Astrocyte (in vitro differentiated cells and primary cell): ENCODE measurements at regions not wholly inside any gene's neighbourhood (a gene's known extent, or its start where the extent isn't known, plus 50 kb on each side); places are given as distances from the start of the nearest gene placed in this dataset.

Experiments used
- DNase-seq: peaks from one replicate; pipeline ENCODE4 v3.0.0-alpha.2; 2010; ENCODE audit warnings: low read depth
- FAIRE-seq: peaks from 2 replicates; lab custom pipeline; 2011; peaks lifted over from hg19 to GRCh38; lab: Jason Lieb, UNC
- H2AFZ ChIP-seq: 2 replicates; pipeline ENCODE4 v1.6.0; 2012; ENCODE audit warnings: low read depth, low read length, inconsistent platforms
- H3K27ac ChIP-seq: 2 replicates; pipeline ENCODE4 v1.5.1; 2011; ENCODE audit warnings: low read depth, low read length, inconsistent platforms
- H3K27me3 ChIP-seq: 2 replicates; pipeline ENCODE4 v1.6.0; 2011; ENCODE audit warnings: low read length, inconsistent platforms; ENCODE audit not compliant: insufficient read depth
- H3K36me3 ChIP-seq: 2 replicates; pipeline ENCODE4 v1.5.1; 2011; ENCODE audit warnings: low read length, inconsistent platforms; ENCODE audit not compliant: insufficient read depth
- H3K4me1 ChIP-seq: 2 replicates; pipeline ENCODE4 v1.5.1; 2011; ENCODE audit warnings: low read length, inconsistent platforms; ENCODE audit not compliant: insufficient read depth
- H3K4me2 ChIP-seq: 2 replicates; pipeline ENCODE4 v1.6.0; 2012; ENCODE audit warnings: low read length, inconsistent platforms
- H3K4me3 ChIP-seq: 2 replicates; pipeline ENCODE4 v1.5.1; 2011; ENCODE audit warnings: low read depth, mild to moderate bottlenecking, low read length, inconsistent platforms; ENCODE audit not compliant: insufficient read depth
- H3K79me2 ChIP-seq: 2 replicates; pipeline ENCODE4 v1.6.0; 2012; ENCODE audit warnings: mild to moderate bottlenecking, low read length, inconsistent platforms; ENCODE audit not compliant: insufficient read depth
- H3K9ac ChIP-seq: 2 replicates; pipeline ENCODE4 v1.6.0; 2012; ENCODE audit warnings: mild to moderate bottlenecking, low read length, inconsistent platforms
- H3K9me3 ChIP-seq: 2 replicates; pipeline ENCODE4 v1.5.1; 2012; ENCODE audit warnings: low read depth, mild to moderate bottlenecking, low read length, inconsistent platforms; ENCODE audit not compliant: insufficient read depth
- H4K20me1 ChIP-seq: 2 replicates; pipeline ENCODE4 v1.6.0; 2012; ENCODE audit warnings: low read length, inconsistent platforms; ENCODE audit not compliant: insufficient read depth
- H3K27ac Mint-ChIP-seq: one replicate; pipeline ENCODE4 v1.8.0; 2021; ENCODE audit warnings: mild to moderate bottlenecking, mixed read lengths; ENCODE audit not compliant: unreplicated experiment
- H3K27me3 Mint-ChIP-seq: one replicate; pipeline ENCODE4 v1.8.0; 2021; ENCODE audit warnings: low read depth, mixed read lengths; ENCODE audit not compliant: unreplicated experiment
- H3K36me3 Mint-ChIP-seq: one replicate; pipeline ENCODE4 v1.8.0; 2021; ENCODE audit warnings: low read depth, mixed read lengths; ENCODE audit not compliant: unreplicated experiment
- H3K4me1 Mint-ChIP-seq: one replicate; pipeline ENCODE4 v1.8.0; 2021; ENCODE audit warnings: low read depth, mixed read lengths; ENCODE audit not compliant: unreplicated experiment
- H3K4me3 Mint-ChIP-seq: one replicate; pipeline ENCODE4 v1.8.0; 2021; ENCODE audit warnings: mild to moderate bottlenecking, moderate library complexity, mixed read lengths; ENCODE audit not compliant: unreplicated experiment
- H3K9me3 Mint-ChIP-seq: one replicate; pipeline ENCODE4 v1.8.0; 2021; ENCODE audit warnings: mild to moderate bottlenecking, mixed read lengths; ENCODE audit not compliant: unreplicated experiment
- CTCF ChIP-seq: IDR thresholded peaks from 2 replicates; pipeline ENCODE4 v1.5.1; 2011; ENCODE audit warnings: low read depth, mild to moderate bottlenecking, inconsistent platforms, low read length, moderate library complexity; ENCODE audit not compliant: insufficient read depth
- EZH2 ChIP-seq: IDR thresholded peaks from 2 replicates; pipeline ENCODE4 v1.6.1; 2012; ENCODE audit warnings: mild to moderate bottlenecking, low read length, inconsistent platforms; ENCODE audit not compliant: insufficient read depth

DNA sequence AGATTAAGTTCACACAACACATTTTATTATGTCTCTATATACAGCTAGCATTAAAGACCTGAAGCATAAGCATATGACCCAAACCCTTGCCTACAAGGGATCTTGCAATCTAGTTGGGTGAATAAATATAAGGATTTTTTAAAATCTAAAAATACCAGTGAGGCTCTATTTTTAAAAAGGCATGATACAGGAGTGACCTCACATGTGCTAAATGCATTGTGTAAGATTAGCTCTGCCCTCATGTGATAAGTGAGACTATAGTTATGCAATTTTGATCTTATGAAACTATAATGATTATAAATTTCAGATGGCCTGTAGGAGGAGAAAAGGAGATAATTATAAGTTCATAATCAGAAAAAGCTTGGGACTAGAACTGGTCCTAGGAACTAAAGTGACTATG, 451.0 kb upstream of the MAN1A1 start:
- Mint-ChIP-seq H3K36me3 (no peaks in the 10 kb centered on the region), H3K27me3 (no peaks in the 10 kb centered on the region), H3K9me3 (no peaks in the 10 kb centered on the region), H3K4me1 (no peaks in the 10 kb centered on the region), H3K4me3 (no peak overlapping the region), H3K27ac (no peak overlapping the region)
- Histone ChIP-seq H3K4me1 (no peaks in the 10 kb centered on the region), H3K9me3 (no peaks in the 10 kb centered on the region), H2AFZ (no peak overlapping the region), H3K27ac (no peak overlapping the region), H3K27me3 (no peaks in the 10 kb centered on the region), H3K36me3 (no peaks in the 10 kb centered on the region), H3K4me2 (no peak overlapping the region), H3K79me2 (no peaks in the 10 kb centered on the region), H3K9ac (no peak overlapping the region), H4K20me1 (no peaks in the 10 kb centered on the region), H3K4me3 (no peak overlapping the region)
- TF ChIP-seq EZH2 (no peak), CTCF (no peak)
- no peak for FAIRE-seq
- no peak for DNase-seq

GRCh38 chr6:119799596-119800509, 450.3 kb upstream of the MAN1A1 start:
- FAIRE-seq (no peak), DNase-seq (no peak)
- Histone ChIP-seq H3K4me3 (no peak overlapping the region), H4K20me1 (no peaks in the 10 kb centered on the region), H2AFZ (no peak overlapping the region), H3K4me2 (no peak overlapping the region), H3K9me3 (no peaks in the 10 kb centered on the region), H3K36me3 (no peaks in the 10 kb centered on the region), H3K27me3 (no peaks in the 10 kb centered on the region), H3K27ac (no peak overlapping the region), H3K79me2 (no peaks in the 10 kb centered on the region), H3K4me1 (no peaks in the 10 kb centered on the region), H3K9ac (no peak overlapping the region)
- no peak overlapping the region for H3K4me3 Mint-ChIP-seq
- TF ChIP-seq EZH2, result no peak
- TF ChIP-seq CTCF, result no peak
- H3K27ac Mint-ChIP-seq, result no peak overlapping the region
- no peaks in the 10 kb centered on the region for H3K9me3 Mint-ChIP-seq
- H3K4me1 Mint-ChIP-seq, result no peaks in the 10 kb centered on the region
- H3K36me3 Mint-ChIP-seq, result no peaks in the 10 kb centered on the region
- H3K27me3 Mint-ChIP-seq, result no peaks in the 10 kb centered on the region

GRCh38 chr6:119791736-119792135, 442.2 kb upstream of the MAN1A1 start:
- H3K4me2 ChIP-seq, result no peak overlapping the region
- H3K27ac Mint-ChIP-seq, result no peak overlapping the region
- H3K27ac ChIP-seq, result no peak overlapping the region
- H3K4me3 ChIP-seq, result no peak overlapping the region
- peaks cover 5% of the 10 kb centered on the region for H3K9me3 Mint-ChIP-seq
- H3K36me3 ChIP-seq, result no peaks in the 10 kb centered on the region
- no peaks in the 10 kb centered on the region for H3K79me2 ChIP-seq
- no peaks in the 10 kb centered on the region for H3K27me3 ChIP-seq
- H3K9me3 ChIP-seq, result no peaks in the 10 kb centered on the region
- FAIRE-seq (no peak), DNase-seq (no peak)
- no peaks in the 10 kb centered on the region for H3K36me3 Mint-ChIP-seq
- no peak overlapping the region for H2AFZ ChIP-seq
- peaks cover 6% of the 10 kb centered on the region for H3K4me1 Mint-ChIP-seq
- no peak overlapping the region for H3K9ac ChIP-seq
- no peaks in the 10 kb centered on the region for H4K20me1 ChIP-seq
- no peak for TF ChIP-seq EZH2
- TF ChIP-seq CTCF, result no peak
- no peaks in the 10 kb centered on the region for H3K27me3 Mint-ChIP-seq
- no peak overlapping the region for H3K4me3 Mint-ChIP-seq
- no peaks in the 10 kb centered on the region for H3K4me1 ChIP-seq
